ENCODE measurements at regions not wholly inside any gene's neighbourhood (a gene's known extent, or its start where the extent isn't known, plus 50 kb on each side); places are given as distances from the start of the nearest gene placed in this dataset.

GRCh38 chr6:50457351-50457750 is 256.0 kb upstream of the TFAP2D start (continued):
- TF ChIP-seq, protein P1, sequence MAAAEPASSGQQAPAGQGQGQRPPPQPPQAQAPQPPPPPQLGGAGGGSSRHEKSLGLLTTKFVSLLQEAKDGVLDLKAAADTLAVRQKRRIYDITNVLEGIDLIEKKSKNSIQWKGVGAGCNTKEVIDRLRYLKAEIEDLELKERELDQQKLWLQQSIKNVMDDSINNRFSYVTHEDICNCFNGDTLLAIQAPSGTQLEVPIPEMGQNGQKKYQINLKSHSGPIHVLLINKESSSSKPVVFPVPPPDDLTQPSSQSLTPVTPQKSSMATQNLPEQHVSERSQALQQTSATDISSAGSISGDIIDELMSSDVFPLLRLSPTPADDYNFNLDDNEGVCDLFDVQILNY (CRISPR knock-in tag; IDR thresholded peaks at IDR 0.05), result no peak
- TF ChIP-seq OVOL2 (CRISPR knock-in tag; IDR thresholded peaks at IDR 0.05; ENCODE audit: borderline replicate concordance) (no peak), ZNF263 (CRISPR knock-in tag; IDR thresholded peaks at IDR 0.05; ENCODE audit: low read depth) (no peak), HMGXB4 (CRISPR knock-in tag; IDR thresholded peaks at IDR 0.05) (no peak), ATF6 (CRISPR knock-in tag; IDR thresholded peaks at IDR 0.05) (no peak), ERG (CRISPR knock-in tag; IDR thresholded peaks at IDR 0.05) (no peak)

GRCh38 chr6:50461696-50462095 is 251.6 kb upstream of the TFAP2D start:
- POLR2A ChIA-PET, result no interaction called here
- CTCF ChIA-PET, result no interaction called here

DNA sequence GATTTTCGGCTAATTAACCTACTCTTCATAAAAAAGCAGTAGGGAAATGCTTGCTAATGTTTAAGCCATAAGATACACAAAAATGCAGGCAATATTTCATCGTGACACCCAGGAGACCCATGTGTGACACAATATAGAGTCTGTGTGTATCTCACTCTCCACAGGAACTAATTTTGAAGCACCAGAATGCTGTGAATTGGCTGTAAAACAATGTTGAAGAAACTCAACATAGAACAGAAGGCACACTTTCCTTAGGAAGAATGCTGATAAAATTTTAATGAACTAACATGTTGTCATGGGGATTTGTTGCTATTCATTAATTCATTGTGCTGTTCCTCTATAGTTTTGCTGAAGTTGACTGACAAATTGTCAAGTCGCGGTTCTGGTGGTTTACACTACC is 249.4 kb upstream of the TFAP2D start:
- DNase-seq (ENCODE audit: low spot score) (no peak), ATAC-seq (no peak)
- POLR2A ChIA-PET, result no interaction called here
- no peaks in the 10 kb centered on the region for H3K27me3 Mint-ChIP-seq (ENCODE audit: low read depth)
- no peak overlapping the region for H3K27ac Mint-ChIP-seq
- H3K4me3 Mint-ChIP-seq, result no peak overlapping the region
- no peaks in the 10 kb centered on the region for H3K36me3 Mint-ChIP-seq
- CTCF ChIA-PET, result no interaction called here
- no peaks in the 10 kb centered on the region for H3K4me1 Mint-ChIP-seq
- no peaks in the 10 kb centered on the region for H3K9me3 Mint-ChIP-seq
- TF ChIP-seq, protein P2, sequence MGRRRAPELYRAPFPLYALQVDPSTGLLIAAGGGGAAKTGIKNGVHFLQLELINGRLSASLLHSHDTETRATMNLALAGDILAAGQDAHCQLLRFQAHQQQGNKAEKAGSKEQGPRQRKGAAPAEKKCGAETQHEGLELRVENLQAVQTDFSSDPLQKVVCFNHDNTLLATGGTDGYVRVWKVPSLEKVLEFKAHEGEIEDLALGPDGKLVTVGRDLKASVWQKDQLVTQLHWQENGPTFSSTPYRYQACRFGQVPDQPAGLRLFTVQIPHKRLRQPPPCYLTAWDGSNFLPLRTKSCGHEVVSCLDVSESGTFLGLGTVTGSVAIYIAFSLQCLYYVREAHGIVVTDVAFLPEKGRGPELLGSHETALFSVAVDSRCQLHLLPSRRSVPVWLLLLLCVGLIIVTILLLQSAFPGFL (CRISPR knock-in tag; IDR thresholded peaks at IDR 0.05; ENCODE audit: borderline replicate concordance), result no peak
- no peak for TF ChIP-seq ZNF416 (CRISPR knock-in tag; IDR thresholded peaks at IDR 0.05)
- no peak for TF ChIP-seq ZNF317 (CRISPR knock-in tag; IDR thresholded peaks at IDR 0.05; ENCODE audit: borderline replicate concordance, low read depth)
- TF ChIP-seq TP53 (CRISPR knock-in tag; IDR thresholded peaks at IDR 0.05), result no peak
- TF ChIP-seq NFE2L1 (CRISPR knock-in tag; IDR thresholded peaks at IDR 0.05), result no peak
- no peak for TF ChIP-seq ZNF219 (CRISPR knock-in tag; IDR thresholded peaks at IDR 0.05; ENCODE audit: borderline replicate concordance)
- no peak for TF ChIP-seq HMGA2 (CRISPR knock-in tag; IDR thresholded peaks at IDR 0.05)
- TF ChIP-seq ZNF671 (CRISPR knock-in tag; IDR thresholded peaks at IDR 0.05), result no peak
- no peak for TF ChIP-seq SOX15 (CRISPR knock-in tag; IDR thresholded peaks at IDR 0.05)
- TF ChIP-seq, protein P3, sequence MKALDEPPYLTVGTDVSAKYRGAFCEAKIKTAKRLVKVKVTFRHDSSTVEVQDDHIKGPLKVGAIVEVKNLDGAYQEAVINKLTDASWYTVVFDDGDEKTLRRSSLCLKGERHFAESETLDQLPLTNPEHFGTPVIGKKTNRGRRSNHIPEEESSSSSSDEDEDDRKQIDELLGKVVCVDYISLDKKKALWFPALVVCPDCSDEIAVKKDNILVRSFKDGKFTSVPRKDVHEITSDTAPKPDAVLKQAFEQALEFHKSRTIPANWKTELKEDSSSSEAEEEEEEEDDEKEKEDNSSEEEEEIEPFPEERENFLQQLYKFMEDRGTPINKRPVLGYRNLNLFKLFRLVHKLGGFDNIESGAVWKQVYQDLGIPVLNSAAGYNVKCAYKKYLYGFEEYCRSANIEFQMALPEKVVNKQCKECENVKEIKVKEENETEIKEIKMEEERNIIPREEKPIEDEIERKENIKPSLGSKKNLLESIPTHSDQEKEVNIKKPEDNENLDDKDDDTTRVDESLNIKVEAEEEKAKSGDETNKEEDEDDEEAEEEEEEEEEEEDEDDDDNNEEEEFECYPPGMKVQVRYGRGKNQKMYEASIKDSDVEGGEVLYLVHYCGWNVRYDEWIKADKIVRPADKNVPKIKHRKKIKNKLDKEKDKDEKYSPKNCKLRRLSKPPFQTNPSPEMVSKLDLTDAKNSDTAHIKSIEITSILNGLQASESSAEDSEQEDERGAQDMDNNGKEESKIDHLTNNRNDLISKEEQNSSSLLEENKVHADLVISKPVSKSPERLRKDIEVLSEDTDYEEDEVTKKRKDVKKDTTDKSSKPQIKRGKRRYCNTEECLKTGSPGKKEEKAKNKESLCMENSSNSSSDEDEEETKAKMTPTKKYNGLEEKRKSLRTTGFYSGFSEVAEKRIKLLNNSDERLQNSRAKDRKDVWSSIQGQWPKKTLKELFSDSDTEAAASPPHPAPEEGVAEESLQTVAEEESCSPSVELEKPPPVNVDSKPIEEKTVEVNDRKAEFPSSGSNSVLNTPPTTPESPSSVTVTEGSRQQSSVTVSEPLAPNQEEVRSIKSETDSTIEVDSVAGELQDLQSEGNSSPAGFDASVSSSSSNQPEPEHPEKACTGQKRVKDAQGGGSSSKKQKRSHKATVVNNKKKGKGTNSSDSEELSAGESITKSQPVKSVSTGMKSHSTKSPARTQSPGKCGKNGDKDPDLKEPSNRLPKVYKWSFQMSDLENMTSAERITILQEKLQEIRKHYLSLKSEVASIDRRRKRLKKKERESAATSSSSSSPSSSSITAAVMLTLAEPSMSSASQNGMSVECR (CRISPR knock-in tag; IDR thresholded peaks at IDR 0.05; ENCODE audit: borderline replicate concordance), result no peak
- no peak for TF ChIP-seq ZNF232 (CRISPR knock-in tag; IDR thresholded peaks at IDR 0.05)
- TF ChIP-seq ZNF263 (CRISPR knock-in tag; IDR thresholded peaks at IDR 0.05; ENCODE audit: low read depth), result no peak
- no peak for TF ChIP-seq JAZF1 (CRISPR knock-in tag; IDR thresholded peaks at IDR 0.05)
- no peak for TF ChIP-seq ZNF425 (CRISPR knock-in tag; conservative IDR thresholded peaks at IDR 0.05)
- no peak for TF ChIP-seq NFYB (CRISPR knock-in tag; conservative IDR thresholded peaks at IDR 0.05; ENCODE audit: low read depth)

More at GRCh38 chr6:50461696-50462095, 251.6 kb upstream of the TFAP2D start:
- TF ChIP-seq TEAD4 (CRISPR knock-in tag; IDR thresholded peaks at IDR 0.05) (no peak), ZNF317 (CRISPR knock-in tag; IDR thresholded peaks at IDR 0.05; ENCODE audit: borderline replicate concordance, low read depth) (no peak)
- no peaks in the 10 kb centered on the region for H3K9me3 Mint-ChIP-seq
- no peak overlapping the region for H3K27ac Mint-ChIP-seq
- DNase-seq (ENCODE audit: low spot score) (no peak), ATAC-seq (no peak)
- H3K4me3 Mint-ChIP-seq, result no peak overlapping the region
- H3K36me3 Mint-ChIP-seq, result no peaks in the 10 kb centered on the region
- H3K4me1 Mint-ChIP-seq, result no peaks in the 10 kb centered on the region
- no peaks in the 10 kb centered on the region for H3K27me3 Mint-ChIP-seq (ENCODE audit: low read depth)

All from WTC11 (cell line).